ENCODE measurements at regions not wholly inside any gene's neighbourhood (a gene's known extent, or its start where the extent isn't known, plus 50 kb on each side); places are given as distances from the start of the nearest gene placed in this dataset.

- H3K9me3 ChIP-seq (ENCODE audit: control insufficient read depth, insufficient read depth, low read length), result no peaks in the 10 kb centered on the region
- peaks cover 15% of the 10 kb centered on the region for H3K4me1 ChIP-seq (ENCODE audit: insufficient read depth, low read length)
- H3K36me3 ChIP-seq (ENCODE audit: insufficient read depth, low read length), result no peaks in the 10 kb centered on the region
- no peak overlapping the region for H3K9ac ChIP-seq (ENCODE audit: low read depth, low read length)
Measured at GRCh38 chr1:57832612-57833011, 408.8 kb upstream of the DAB1 start.

GRCh38 chr1:57831624-57832023, 407.8 kb upstream of the DAB1 start:
- Histone ChIP-seq H3K36me3 (ENCODE audit: insufficient read depth, low read length) (no peaks in the 10 kb centered on the region), H3K9me3 (ENCODE audit: control insufficient read depth, insufficient read depth, low read length) (no peaks in the 10 kb centered on the region), H3K9ac (ENCODE audit: low read depth, low read length) (no peak overlapping the region), H3K4me1 (ENCODE audit: insufficient read depth, low read length) (peaks cover 15% of the 10 kb centered on the region)

- Histone ChIP-seq H3K36me3 (ENCODE audit: insufficient read depth, low read length) (no peaks in the 10 kb centered on the region), H3K4me1 (ENCODE audit: insufficient read depth, low read length) (no peaks in the 10 kb centered on the region; the same call in 1 of the 2 replicates), H3K9me3 (ENCODE audit: control insufficient read depth, insufficient read depth, low read length) (no peaks in the 10 kb centered on the region), H3K9ac (ENCODE audit: low read depth, low read length) (no peak overlapping the region)
Measured at GRCh38 chr1:57826535-57826934, 402.7 kb upstream of the DAB1 start.

- H3K9ac ChIP-seq (ENCODE audit: low read depth, low read length), result no peak overlapping the region
- H3K9me3 ChIP-seq (ENCODE audit: control insufficient read depth, insufficient read depth, low read length), result no peaks in the 10 kb centered on the region
- no peaks in the 10 kb centered on the region for H3K4me1 ChIP-seq (ENCODE audit: insufficient read depth, low read length)
- no peaks in the 10 kb centered on the region for H3K36me3 ChIP-seq (ENCODE audit: insufficient read depth, low read length)
Measured at GRCh38 chr1:57824535-57824934, 400.7 kb upstream of the DAB1 start.

GRCh38 chr1:57820356-57821095, 396.7 kb upstream of the DAB1 start:
- Histone ChIP-seq H3K36me3 (ENCODE audit: insufficient read depth, low read length) (no peaks in the 10 kb centered on the region), H3K9me3 (ENCODE audit: control insufficient read depth, insufficient read depth, low read length) (no peaks in the 10 kb centered on the region)

GRCh38 chr1:57819893-57820292, 396.0 kb upstream of the DAB1 start:
- no peaks in the 10 kb centered on the region for H3K36me3 ChIP-seq (ENCODE audit: insufficient read depth, low read length)
- no peak overlapping the region for H3K9ac ChIP-seq (ENCODE audit: low read depth, low read length)
- H3K9me3 ChIP-seq (ENCODE audit: control insufficient read depth, insufficient read depth, low read length), result no peaks in the 10 kb centered on the region
- no peaks in the 10 kb centered on the region for H3K4me1 ChIP-seq (ENCODE audit: insufficient read depth, low read length)

More at GRCh38 chr1:57820356-57821095, 396.7 kb upstream of the DAB1 start:
- Histone ChIP-seq H3K9ac (ENCODE audit: low read depth, low read length) (no peak overlapping the region), H3K4me1 (ENCODE audit: insufficient read depth, low read length) (no peaks in the 10 kb centered on the region)

GRCh38 chr1:57803586-57803985, 379.7 kb upstream of the DAB1 start:
- Histone ChIP-seq H3K9me3 (ENCODE audit: control insufficient read depth, insufficient read depth, low read length) (no peaks in the 10 kb centered on the region), H3K4me1 (ENCODE audit: insufficient read depth, low read length) (no peaks in the 10 kb centered on the region), H3K36me3 (ENCODE audit: insufficient read depth, low read length) (no peaks in the 10 kb centered on the region), H3K9ac (ENCODE audit: low read depth, low read length) (no peak overlapping the region)

- H3K9ac ChIP-seq (ENCODE audit: low read depth, low read length), result no peak overlapping the region
- H3K4me1 ChIP-seq (ENCODE audit: insufficient read depth, low read length), result peaks cover 7% of the 10 kb centered on the region; the same call in 1 of the 2 replicates
- H3K9me3 ChIP-seq (ENCODE audit: control insufficient read depth, insufficient read depth, low read length), result no peaks in the 10 kb centered on the region
- no peaks in the 10 kb centered on the region for H3K36me3 ChIP-seq (ENCODE audit: insufficient read depth, low read length)
Measured at GRCh38 chr1:57800376-57800775, 376.5 kb upstream of the DAB1 start.

- Histone ChIP-seq H3K4me1 (ENCODE audit: insufficient read depth, low read length) (peaks cover 7% of the 10 kb centered on the region; the same call in 1 of the 2 replicates), H3K36me3 (ENCODE audit: insufficient read depth, low read length) (no peaks in the 10 kb centered on the region), H3K9me3 (ENCODE audit: control insufficient read depth, insufficient read depth, low read length) (no peaks in the 10 kb centered on the region), H3K9ac (ENCODE audit: low read depth, low read length) (no peak overlapping the region)
Measured at GRCh38 chr1:57799490-57800115, 375.7 kb upstream of the DAB1 start.

- H3K36me3 ChIP-seq (ENCODE audit: insufficient read depth, low read length), result no peaks in the 10 kb centered on the region
- no peak overlapping the region for H3K9ac ChIP-seq (ENCODE audit: low read depth, low read length)
- H3K4me1 ChIP-seq (ENCODE audit: insufficient read depth, low read length), result peaks cover 7% of the 10 kb centered on the region; the same call in 1 of the 2 replicates
- H3K9me3 ChIP-seq (ENCODE audit: control insufficient read depth, insufficient read depth, low read length), result no peaks in the 10 kb centered on the region
Measured at GRCh38 chr1:57798543-57798942, 374.7 kb upstream of the DAB1 start.

GRCh38 chr1:57797084-57797483, 373.2 kb upstream of the DAB1 start:
- Histone ChIP-seq H3K9ac (ENCODE audit: low read depth, low read length) (no peak overlapping the region), H3K4me1 (ENCODE audit: insufficient read depth, low read length) (peaks cover 7% of the 10 kb centered on the region; the same call in 1 of the 2 replicates), H3K9me3 (ENCODE audit: control insufficient read depth, insufficient read depth, low read length) (no peaks in the 10 kb centered on the region), H3K36me3 (ENCODE audit: insufficient read depth, low read length) (no peaks in the 10 kb centered on the region)

GRCh38 chr1:57796616-57797015, 372.8 kb upstream of the DAB1 start:
- Histone ChIP-seq H3K4me1 (ENCODE audit: insufficient read depth, low read length) (peaks cover 7% of the 10 kb centered on the region; the same call in 1 of the 2 replicates), H3K9ac (ENCODE audit: low read depth, low read length) (no peak overlapping the region)

GRCh38 chr1:57795886-57796285, 372.0 kb upstream of the DAB1 start:
- Histone ChIP-seq H3K9ac (ENCODE audit: low read depth, low read length) (no peak overlapping the region), H3K9me3 (ENCODE audit: control insufficient read depth, insufficient read depth, low read length) (no peaks in the 10 kb centered on the region), H3K36me3 (ENCODE audit: insufficient read depth, low read length) (no peaks in the 10 kb centered on the region), H3K4me1 (ENCODE audit: insufficient read depth, low read length) (peaks cover 7% of the 10 kb centered on the region; the same call in 1 of the 2 replicates)

More at GRCh38 chr1:57796616-57797015, 372.8 kb upstream of the DAB1 start:
- Histone ChIP-seq H3K36me3 (ENCODE audit: insufficient read depth, low read length) (no peaks in the 10 kb centered on the region), H3K9me3 (ENCODE audit: control insufficient read depth, insufficient read depth, low read length) (no peaks in the 10 kb centered on the region)

- Histone ChIP-seq H3K9me3 (ENCODE audit: control insufficient read depth, insufficient read depth, low read length) (no peaks in the 10 kb centered on the region), H3K36me3 (ENCODE audit: insufficient read depth, low read length) (no peaks in the 10 kb centered on the region), H3K9ac (ENCODE audit: low read depth, low read length) (no peak overlapping the region), H3K4me1 (ENCODE audit: insufficient read depth, low read length) (peaks cover 7% of the 10 kb centered on the region; the same call in 1 of the 2 replicates)
Measured at GRCh38 chr1:57794078-57794477, 370.2 kb upstream of the DAB1 start.

- H3K9me3 ChIP-seq (ENCODE audit: control insufficient read depth, insufficient read depth, low read length), result no peaks in the 10 kb centered on the region
- no peak overlapping the region for H3K9ac ChIP-seq (ENCODE audit: low read depth, low read length)
- no peaks in the 10 kb centered on the region for H3K4me1 ChIP-seq (ENCODE audit: insufficient read depth, low read length)
- H3K36me3 ChIP-seq (ENCODE audit: insufficient read depth, low read length), result no peaks in the 10 kb centered on the region
Measured at GRCh38 chr1:57791497-57791896, 367.6 kb upstream of the DAB1 start.

Measured in ES-I3 (cell line).